ENCODE measurements at regions not wholly inside any gene's neighbourhood (a gene's known extent, or its start where the extent isn't known, plus 50 kb on each side); places are given as distances from the start of the nearest gene placed in this dataset.

DNA sequence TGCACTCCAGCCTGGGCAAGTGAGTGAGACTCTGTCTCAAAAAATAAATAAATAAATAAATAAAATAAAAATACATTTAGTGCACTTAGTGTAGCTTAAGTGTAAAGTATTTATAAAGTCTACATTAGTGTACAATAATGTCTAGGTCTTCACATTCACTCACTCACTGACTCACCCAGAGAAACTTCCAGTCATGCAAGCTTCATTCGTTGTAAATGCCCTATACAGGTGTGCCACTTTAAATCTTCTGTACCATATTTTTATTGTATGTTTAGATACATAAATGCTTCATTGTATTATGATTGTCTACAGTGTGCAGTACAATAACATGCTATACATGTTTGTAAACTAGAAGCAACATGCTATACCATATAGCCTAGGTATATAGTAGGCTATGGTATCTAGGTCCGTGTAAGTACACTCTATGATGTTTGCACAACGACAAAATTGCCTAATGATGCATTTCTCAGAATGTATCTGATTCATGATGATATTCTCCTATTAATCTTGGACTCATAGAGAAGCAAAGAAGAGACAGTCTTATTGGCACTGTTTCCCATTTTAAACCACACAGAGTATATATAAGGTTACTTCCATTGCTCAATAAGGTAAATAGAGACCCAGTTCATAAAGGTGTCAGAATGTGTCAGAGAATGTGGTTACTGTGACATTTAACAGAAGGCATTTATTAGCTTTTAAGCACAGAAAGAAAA is 1314.9 kb downstream of the CDH11 start:
- H3T11ph ChIP-seq (ENCODE audit: low read length), result no peak overlapping the region
- no peak overlapping the region for H3K4me2 ChIP-seq (ENCODE audit: insufficient read depth, insufficient read length, low read length)
- no peaks in the 10 kb centered on the region for H3K27me3 ChIP-seq (ENCODE audit: insufficient read depth, low read length)
- WGBS (ENCODE audit: extremely low coverage, insufficient read length, low lambda C conversion rate), result no CpG with 5 or more reads among the region's 3 CpGs
- H3K56ac ChIP-seq (ENCODE audit: insufficient read length, low read depth, low read length), result no peak overlapping the region
- H3K36me3 Mint-ChIP-seq (ENCODE audit: insufficient read depth in 1 of 3, low read depth in 3 of 3), result no peaks in the 10 kb centered on the region
- H3K23me2 ChIP-seq (ENCODE audit: insufficient read length, low read depth, low read length, poor library complexity, severe bottlenecking), result no peaks in the 10 kb centered on the region
- TF ChIP-seq, protein P1, sequence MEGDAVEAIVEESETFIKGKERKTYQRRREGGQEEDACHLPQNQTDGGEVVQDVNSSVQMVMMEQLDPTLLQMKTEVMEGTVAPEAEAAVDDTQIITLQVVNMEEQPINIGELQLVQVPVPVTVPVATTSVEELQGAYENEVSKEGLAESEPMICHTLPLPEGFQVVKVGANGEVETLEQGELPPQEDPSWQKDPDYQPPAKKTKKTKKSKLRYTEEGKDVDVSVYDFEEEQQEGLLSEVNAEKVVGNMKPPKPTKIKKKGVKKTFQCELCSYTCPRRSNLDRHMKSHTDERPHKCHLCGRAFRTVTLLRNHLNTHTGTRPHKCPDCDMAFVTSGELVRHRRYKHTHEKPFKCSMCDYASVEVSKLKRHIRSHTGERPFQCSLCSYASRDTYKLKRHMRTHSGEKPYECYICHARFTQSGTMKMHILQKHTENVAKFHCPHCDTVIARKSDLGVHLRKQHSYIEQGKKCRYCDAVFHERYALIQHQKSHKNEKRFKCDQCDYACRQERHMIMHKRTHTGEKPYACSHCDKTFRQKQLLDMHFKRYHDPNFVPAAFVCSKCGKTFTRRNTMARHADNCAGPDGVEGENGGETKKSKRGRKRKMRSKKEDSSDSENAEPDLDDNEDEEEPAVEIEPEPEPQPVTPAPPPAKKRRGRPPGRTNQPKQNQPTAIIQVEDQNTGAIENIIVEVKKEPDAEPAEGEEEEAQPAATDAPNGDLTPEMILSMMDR (conservative IDR thresholded peaks at IDR 0.05), result no peak
- no peaks in the 10 kb centered on the region for H3K79me1 ChIP-seq (ENCODE audit: insufficient read depth, low read depth, low read length, poor library complexity, severe bottlenecking)
- no peak overlapping the region for H4K5ac ChIP-seq (ENCODE audit: insufficient read length, low read depth, low read length)
- no peak overlapping the region for H3K9ac ChIP-seq (ENCODE audit: extremely low read depth, insufficient read length, low read length)
- no peak overlapping the region for H3K14ac ChIP-seq (ENCODE audit: insufficient read depth, low read length)
- no peak overlapping the region for H4K91ac ChIP-seq (ENCODE audit: insufficient read length, low read depth, low read length)
- DNase-seq, result no peak
- H3K4me3 Mint-ChIP-seq, result no peak overlapping the region
- H2BK120ac ChIP-seq (ENCODE audit: low read depth, low read length, poor library complexity, severe bottlenecking), result no peak overlapping the region
- H2AK5ac ChIP-seq (ENCODE audit: insufficient read length, low read length), result no peak overlapping the region
- no peaks in the 10 kb centered on the region for H3K4me1 Mint-ChIP-seq
- no peaks in the 10 kb centered on the region for H3K27me3 Mint-ChIP-seq (ENCODE audit: low read depth)
- no peaks in the 10 kb centered on the region for H4K20me1 ChIP-seq (ENCODE audit: control insufficient read depth, insufficient read depth, insufficient read length)
- H3K23ac ChIP-seq (ENCODE audit: insufficient read length, low read depth, low read length), result no peak overlapping the region
- H3K9me3 ChIP-seq (ENCODE audit: control insufficient read depth, low read depth, low read length), result no peaks in the 10 kb centered on the region
- H2BK15ac ChIP-seq (ENCODE audit: low read depth, low read length), result no peak overlapping the region
- no peak overlapping the region for H2BK20ac ChIP-seq (ENCODE audit: low read depth, low read length, poor library complexity, severe bottlenecking)
- no peak overlapping the region for H4K8ac ChIP-seq (replicated peaks; ENCODE audit: insufficient read length, low read depth, low read length)
- H3K79me2 ChIP-seq (ENCODE audit: insufficient read depth, low read length), result no peaks in the 10 kb centered on the region
- H2BK5ac ChIP-seq (ENCODE audit: insufficient read length, low read length), result no peak overlapping the region
- no peaks in the 10 kb centered on the region for H3K4me1 ChIP-seq (ENCODE audit: insufficient read depth, low read length)
- H2BK12ac ChIP-seq (ENCODE audit: insufficient read length, low read depth, low read length), result no peak overlapping the region
- no peak overlapping the region for H3K27ac ChIP-seq (ENCODE audit: insufficient read length, low read depth, low read length)
- H3K27ac Mint-ChIP-seq, result no peak overlapping the region
- H3K9me3 Mint-ChIP-seq, result no peaks in the 10 kb centered on the region
- no peak overlapping the region for H2AFZ ChIP-seq (ENCODE audit: low read length)
- no peak overlapping the region for H3K18ac ChIP-seq (ENCODE audit: insufficient read length, low read depth, low read length)
- H3K4ac ChIP-seq (ENCODE audit: low read depth, low read length), result no peak overlapping the region

Data from H9 (cell line).